ENCODE measurements at regions not wholly inside any gene's neighbourhood (a gene's known extent, or its start where the extent isn't known, plus 50 kb on each side); places are given as distances from the start of the nearest gene placed in this dataset.
A peak's percentile ranks its signal among the peaks of the same experiment; 100 is the strongest.
"Not testable (repeated sequence)": the region's sequence is repeated elsewhere in the genome, so short reads cannot be mapped to it uniquely, and the experiment has no call there.

- H3K36me3 ChIP-seq, result no peaks in the 10 kb centered on the region
- no peaks in the 10 kb centered on the region for H3K27me3 ChIP-seq
- H3K4me1 ChIP-seq, result no peaks in the 10 kb centered on the region
- DNase-seq (ENCODE audit: extremely low spot score), result no peak
- no peak overlapping the region for H3K4me3 ChIP-seq
- intact Hi-C loops (cut with DNase I), result no loop called here
- WGBS, result 73% methylated on average over 5 of the region's 6 CpGs
- H3K27ac ChIP-seq (replicated peaks in 1 of 4), result no peak overlapping the region
- H3K9me3 ChIP-seq, result no peaks in the 10 kb centered on the region
- TF ChIP-seq POLR2A (IDR thresholded peaks at IDR 0.05; ENCODE audit: low read depth) (no peak), POLR2AphosphoS5 (IDR thresholded peaks at IDR 0.05) (no peak), CTCF (IDR thresholded peaks at IDR 0.05) (peak; percentile 54 to 79 (median 56)), EP300 (IDR thresholded peaks at IDR 0.05) (no peak)
These were observed 58.9 kb upstream of the THUMPD2 start for GRCh38 chr2:39837856-39838453.

GRCh38 chr2:39836638-39837037, 57.6 kb upstream of the THUMPD2 start:
- Histone ChIP-seq H3K9me3 (no peaks in the 10 kb centered on the region), H3K4me1 (no peaks in the 10 kb centered on the region), H3K27me3 (no peaks in the 10 kb centered on the region), H3K27ac (replicated peaks in 1 of 4) (no peak overlapping the region), H3K4me3 (no peak overlapping the region), H3K36me3 (no peaks in the 10 kb centered on the region)
- intact Hi-C loops (cut with DNase I), result no loop called here
- no peak for DNase-seq (ENCODE audit: extremely low spot score)
- WGBS, result 91% methylated on average over 3 of the region's 3 CpGs
- TF ChIP-seq POLR2AphosphoS5 (IDR thresholded peaks at IDR 0.05) (no peak), EP300 (IDR thresholded peaks at IDR 0.05) (no peak), POLR2A (IDR thresholded peaks at IDR 0.05; ENCODE audit: low read depth) (no peak), CTCF (IDR thresholded peaks at IDR 0.05) (no peak)

- H3K9me3 ChIP-seq, result no peaks in the 10 kb centered on the region
- intact Hi-C loops (cut with DNase I), result no loop called here
- WGBS, result 95% methylated on average over 2 of the region's 2 CpGs
- DNase-seq (ENCODE audit: extremely low spot score), result no peak
- H3K4me3 ChIP-seq, result no peak overlapping the region
- no peaks in the 10 kb centered on the region for H3K4me1 ChIP-seq
- TF ChIP-seq POLR2AphosphoS5 (IDR thresholded peaks at IDR 0.05), result no peak
- TF ChIP-seq POLR2A (IDR thresholded peaks at IDR 0.05; ENCODE audit: low read depth), result no peak
- TF ChIP-seq CTCF (IDR thresholded peaks at IDR 0.05), result no peak
- no peak overlapping the region for H3K27ac ChIP-seq (replicated peaks in 1 of 4)
- H3K27me3 ChIP-seq, result no peaks in the 10 kb centered on the region
- H3K36me3 ChIP-seq, result no peaks in the 10 kb centered on the region
These were observed 55.4 kb upstream of the THUMPD2 start for GRCh38 chr2:39834426-39834825.

- H3K36me3 ChIP-seq; H3K4me3 ChIP-seq; H3K27ac ChIP-seq (replicated peaks in 1 of 4); H3K9me3 ChIP-seq; H3K4me1 ChIP-seq; H3K27me3 ChIP-seq; DNase-seq (ENCODE audit: extremely low spot score); intact Hi-C loops (cut with DNase I): not testable (repeated sequence)
- WGBS, result 42% methylated on average over 2 of the region's 4 CpGs
These were observed 51.6 kb upstream of the THUMPD2 start for GRCh38 chr2:39830610-39831009.

Data from esophagus muscularis mucosa (tissue), 4 donors.